NCI-H460 (cell line): ENCODE measurements at regions not wholly inside any gene's neighbourhood (a gene's known extent, or its start where the extent isn't known, plus 50 kb on each side); places are given as distances from the start of the nearest gene placed in this dataset.
A peak's percentile ranks its signal among the peaks of the same experiment; 100 is the strongest.
"Not testable (repeated sequence)": the region's sequence is repeated elsewhere in the genome, so short reads cannot be mapped to it uniquely, and the experiment has no call there.

Experiments used
- DNase-seq: peaks from one replicate; pipeline ENCODE4 v3.0.0-alpha.2; 2016; ENCODE audit warnings: low read depth; ENCODE audit errors: extremely low read depth

- not testable (repeated sequence) for DNase-seq
Observed at GRCh38 chr5:124836314-124836713, 89.9 kb upstream of the ZNF608 start.

GRCh38 chr5:124839371-124839998 lies 93.0 kb upstream of the ZNF608 start:
- DNase-seq = no peak

GRCh38 chr5:124841829-124842712 lies 95.6 kb upstream of the ZNF608 start:
- peak; percentile 8 for DNase-seq

- no peak for DNase-seq
Observed at GRCh38 chr5:124842725-124843595, 96.5 kb upstream of the ZNF608 start.

GRCh38 chr5:124843596-124843899 lies 97.1 kb upstream of the ZNF608 start:
- DNase-seq = no peak

DNA sequence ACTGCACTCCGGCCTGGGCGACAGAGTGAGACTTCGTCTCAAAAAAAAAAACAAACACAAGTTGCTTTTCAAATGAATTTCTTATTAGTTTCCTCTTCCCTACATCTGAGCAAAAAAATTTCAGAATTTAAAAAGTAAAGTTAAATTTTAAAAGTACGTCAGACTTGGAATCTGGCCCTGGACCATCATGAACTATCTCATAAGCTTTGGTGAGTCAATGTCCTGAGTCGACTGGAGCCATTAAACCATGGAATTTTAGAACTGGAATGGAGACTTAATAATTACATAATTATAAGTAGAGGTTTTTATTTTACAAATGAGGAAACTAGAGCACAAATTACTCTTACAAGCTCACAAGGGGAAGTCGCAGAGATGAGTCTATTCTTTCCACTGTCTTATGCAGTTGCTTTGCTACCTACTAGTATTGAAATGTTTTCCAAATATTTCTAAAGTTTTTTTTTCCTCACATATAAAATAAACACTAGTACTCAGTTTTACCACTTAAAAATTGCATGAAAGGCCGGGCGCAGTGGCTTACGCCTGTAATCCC lies 98.0 kb upstream of the ZNF608 start:
- no peak for DNase-seq

DNA sequence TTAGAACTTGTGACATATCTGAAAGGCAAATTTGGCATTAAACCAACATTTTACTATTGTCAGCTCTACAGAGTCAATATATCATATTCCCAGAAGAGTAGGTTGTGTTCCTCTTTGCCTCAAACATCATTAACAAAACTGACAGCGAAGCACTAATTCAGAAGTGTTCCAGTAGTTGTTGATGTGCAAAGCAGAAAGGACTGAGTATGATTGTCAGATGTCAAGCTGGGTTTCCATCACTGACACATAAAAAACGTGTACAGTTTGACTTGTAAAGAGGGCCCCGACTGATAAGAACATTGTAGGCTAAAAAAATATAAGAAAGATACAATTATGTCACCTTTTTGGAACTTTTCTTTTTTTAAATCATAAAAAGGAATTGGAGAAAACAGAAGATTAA lies 101.5 kb upstream of the ZNF608 start:
- no peak for DNase-seq

GRCh38 chr5:124849774-124850173 lies 103.3 kb upstream of the ZNF608 start:
- DNase-seq = no peak

DNA sequence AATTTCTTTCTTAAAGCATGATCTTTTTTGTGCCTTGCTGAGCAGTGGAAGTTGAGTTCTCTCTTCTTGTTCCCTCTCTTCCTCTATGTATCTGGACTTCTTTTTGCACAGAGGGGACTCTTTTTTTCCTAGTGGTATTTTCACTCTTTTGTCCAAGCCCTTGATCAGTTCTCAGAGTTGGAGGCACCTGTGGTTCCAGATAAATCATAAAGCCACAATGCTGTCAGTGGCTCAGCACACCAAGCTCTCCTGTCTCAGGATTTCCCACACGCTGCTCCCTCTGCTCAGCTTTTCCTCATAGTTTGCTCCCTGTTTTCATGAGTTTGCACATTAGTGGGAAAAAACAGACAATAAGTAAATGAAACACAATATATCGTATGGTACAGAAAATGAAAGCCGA lies 110.3 kb upstream of the ZNF608 start:
- DNase-seq = no peak

GRCh38 chr5:124858612-124859011 lies 112.2 kb upstream of the ZNF608 start:
- no peak for DNase-seq

- no peak for DNase-seq
Observed at GRCh38 chr5:124859027-124859426, 112.6 kb upstream of the ZNF608 start.

- DNase-seq = no peak
Observed at GRCh38 chr5:124859556-124860290, 113.3 kb upstream of the ZNF608 start.

DNA sequence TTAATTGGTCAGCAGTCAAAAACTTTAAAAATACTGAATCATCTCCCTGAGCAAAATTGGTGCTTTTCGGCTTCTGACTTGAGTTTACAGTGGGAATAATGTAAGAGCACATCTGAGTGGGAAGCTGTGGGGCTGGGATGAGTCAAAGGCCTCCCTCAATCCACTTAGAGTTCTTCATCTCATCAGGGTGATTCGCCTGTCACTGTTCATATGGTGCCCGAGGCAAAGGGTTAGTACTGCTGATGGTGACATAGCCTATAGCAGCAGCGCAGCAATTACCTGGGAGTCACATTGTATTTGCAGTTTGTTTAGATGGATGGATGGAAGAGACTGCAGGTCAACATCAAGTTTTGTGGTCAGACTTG lies 113.8 kb upstream of the ZNF608 start:
- no peak for DNase-seq

GRCh38 chr5:124865066-124865465 lies 118.6 kb upstream of the ZNF608 start:
- no peak for DNase-seq

- DNase-seq = no peak
Observed at GRCh38 chr5:124865603-124866354, 119.3 kb upstream of the ZNF608 start.

- DNase-seq = no peak
Observed at GRCh38 chr5:124866355-124867136, 120.1 kb upstream of the ZNF608 start.

GRCh38 chr5:124867137-124867704 lies 120.8 kb upstream of the ZNF608 start:
- DNase-seq = no peak

GRCh38 chr5:124868676-124869075 lies 122.2 kb upstream of the ZNF608 start:
- no peak for DNase-seq
